SK-N-SH treated with all-trans-retinoic acid at 6 μM for 48 hours (cell line): ENCODE measurements at regions not wholly inside any gene's neighbourhood (a gene's known extent, or its start where the extent isn't known, plus 50 kb on each side); places are given as distances from the start of the nearest gene placed in this dataset.
"Not testable (repeated sequence)": the region's sequence is repeated elsewhere in the genome, so short reads cannot be mapped to it uniquely, and the experiment has no call there.

Experiments used
- ATAC-seq: fragments of 200-7000 bp; cut with Tn5 transposase; 3 replicates; pipeline ENCODE4 v1.9.1; 2020; ENCODE audit warnings: mild to moderate bottlenecking, moderate library complexity
- BACH2 ChIP-seq: fragments of 250-450 bp; sonication (Bioruptor Pico); IDR thresholded peaks from 2 replicates; pipeline ENCODE4 v1.9.0; 2021; ENCODE audit warnings: mild to moderate bottlenecking, borderline replicate concordance
- CREB5 ChIP-seq: fragments of 250-450 bp; sonication (Bioruptor Pico); IDR thresholded peaks from 2 replicates; pipeline ENCODE4 v1.5.1; 2020; ENCODE audit warnings: low read depth, mild to moderate bottlenecking, moderate library complexity
- CSRNP3 ChIP-seq: fragments of 250-450 bp; sonication (Bioruptor Pico); IDR thresholded peaks from 2 replicates; pipeline ENCODE4 v1.5.1; 2021; ENCODE audit warnings: mild to moderate bottlenecking, moderate library complexity
- ESRRG ChIP-seq: fragments of 250-450 bp; sonication (Bioruptor Pico); IDR thresholded peaks from 2 replicates; pipeline ENCODE4 v1.6.1; 2021; ENCODE audit warnings: mild to moderate bottlenecking
- GLIS3 ChIP-seq: fragments of 250-450 bp; sonication (Bioruptor Pico); IDR thresholded peaks from 2 replicates; pipeline ENCODE4 v1.5.0; 2020; ENCODE audit warnings: mild to moderate bottlenecking, moderate library complexity
- OSR1 ChIP-seq: fragments of 250-450 bp; sonication (Bioruptor Pico); IDR thresholded peaks from 2 replicates; pipeline ENCODE4 v1.8.0; 2022; ENCODE audit warnings: moderate library complexity, mild to moderate bottlenecking, inconsistent platforms
- PATZ1 ChIP-seq: fragments of 250-450 bp; sonication (Bioruptor Pico); IDR thresholded peaks from 2 replicates; pipeline ENCODE4 v1.8.0; 2020; ENCODE audit warnings: mild to moderate bottlenecking, moderate library complexity, borderline replicate concordance
- POU6F1 ChIP-seq: fragments of 250-450 bp; sonication (Bioruptor Pico); IDR thresholded peaks from 2 replicates; pipeline ENCODE4 v1.8.0; 2021; ENCODE audit warnings: low read depth, mild to moderate bottlenecking, moderate library complexity, borderline replicate concordance
- PPARA ChIP-seq: fragments of 250-450 bp; sonication (Bioruptor Pico); IDR thresholded peaks from 2 replicates; pipeline ENCODE4 v1.5.0; 2020; ENCODE audit warnings: mild to moderate bottlenecking, borderline replicate concordance
- RARB ChIP-seq: fragments of 250-450 bp; sonication (Bioruptor Pico); IDR thresholded peaks from 2 replicates; pipeline ENCODE4 v1.8.0; 2021; ENCODE audit warnings: mild to moderate bottlenecking, moderate library complexity
- SNAI2 ChIP-seq: fragments of 250-450 bp; sonication (Bioruptor Pico); IDR thresholded peaks from 2 replicates; pipeline ENCODE4 v1.5.0; 2020; ENCODE audit warnings: mild to moderate bottlenecking, moderate library complexity
- TCF4 ChIP-seq: fragments of 250-450 bp; sonication (Bioruptor Pico); IDR thresholded peaks from 2 replicates; pipeline ENCODE4 v1.8.0; 2021; ENCODE audit warnings: mild to moderate bottlenecking, moderate library complexity, borderline replicate concordance
- TOX ChIP-seq: fragments of 250-450 bp; sonication (Bioruptor Pico); IDR thresholded peaks from 2 replicates; pipeline ENCODE4 v1.8.0; 2021; ENCODE audit warnings: mild to moderate bottlenecking, moderate library complexity, borderline replicate concordance
- ZC3H10 ChIP-seq: fragments of 250-450 bp; sonication (Bioruptor Pico); IDR thresholded peaks from 2 replicates; pipeline ENCODE4 v1.5.1; 2021; ENCODE audit warnings: mild to moderate bottlenecking, moderate library complexity
- ZFP3 ChIP-seq: fragments of 250-450 bp; sonication (Bioruptor Pico); IDR thresholded peaks from 2 replicates; pipeline ENCODE4 v1.5.0; 2020; ENCODE audit warnings: mild to moderate bottlenecking, moderate library complexity
- ZFP30 ChIP-seq: fragments of 450-650 bp; formaldehyde crosslinking; IDR thresholded peaks from 2 replicates; pipeline ENCODE4 v1.5.0; 2022; ENCODE audit warnings: mild to moderate bottlenecking, moderate library complexity
- ZNF565 ChIP-seq: fragments of 450-650 bp; formaldehyde crosslinking; conservative IDR thresholded peaks from 2 replicates; pipeline ENCODE4 v1.5.0; 2020; ENCODE audit warnings: low read depth, mild to moderate bottlenecking, moderate library complexity
- ZNF8 ChIP-seq: fragments of 450-650 bp; formaldehyde crosslinking; IDR thresholded peaks from 2 replicates; pipeline ENCODE4 v1.5.0; 2020; ENCODE audit warnings: mild to moderate bottlenecking, moderate library complexity

GRCh38 chr9:85444243-85444642 is 297.5 kb downstream of the AGTPBP1 start (continued):
- TF ChIP-seq ZNF565 = no peak

- TF ChIP-seq POU6F1 (CRISPR knock-in tag) (no peak), ESRRG (no peak), GLIS3 (no peak)
- no peak for ATAC-seq
These were observed 298.6 kb downstream of the AGTPBP1 start for GRCh38 chr9:85443190-85443598.

- TF ChIP-seq TCF4 (CRISPR knock-in tag) (no peak), ZFP3 (no peak), ZNF8 (CRISPR knock-in tag) (no peak), OSR1 (CRISPR knock-in tag) (no peak), CREB5 (CRISPR knock-in tag) (no peak)
- no peak for ATAC-seq
These were observed 302.0 kb downstream of the AGTPBP1 start for GRCh38 chr9:85439791-85440190.

GRCh38 chr9:85433956-85434355 is 307.8 kb downstream of the AGTPBP1 start:
- not testable (repeated sequence) for ATAC-seq

GRCh38 chr9:85433551-85433950 is 308.2 kb downstream of the AGTPBP1 start:
- not testable (repeated sequence) for ATAC-seq

- no peak for ATAC-seq
- TF ChIP-seq SNAI2 = no peak
- TF ChIP-seq ZNF565 = no peak
- no peak for TF ChIP-seq GLIS3
- TF ChIP-seq ZC3H10 (CRISPR knock-in tag) = no peak
- TF ChIP-seq TCF4 (CRISPR knock-in tag) = no peak
- no peak for TF ChIP-seq PATZ1 (CRISPR knock-in tag)
- TF ChIP-seq ZFP3 = no peak
- TF ChIP-seq PPARA (CRISPR knock-in tag) = no peak
- no peak for TF ChIP-seq POU6F1 (CRISPR knock-in tag)
- TF ChIP-seq CSRNP3 (CRISPR knock-in tag) = no peak
- no peak for TF ChIP-seq BACH2 (CRISPR knock-in tag)
- no peak for TF ChIP-seq TOX (CRISPR knock-in tag)
- no peak for TF ChIP-seq ESRRG
- no peak for TF ChIP-seq ZNF8 (CRISPR knock-in tag)
- no peak for TF ChIP-seq RARB
- TF ChIP-seq ZFP30 = no peak
These were observed 308.7 kb downstream of the AGTPBP1 start for GRCh38 chr9:85433046-85433445.
